NCI-H1436 (cell line): ENCODE measurements at regions not wholly inside any gene's neighbourhood (a gene's known extent, or its start where the extent isn't known, plus 50 kb on each side); places are given as distances from the start of the nearest gene placed in this dataset.
A peak's percentile ranks its signal among the peaks of the same experiment; 100 is the strongest.
"Not testable (repeated sequence)": the region's sequence is repeated elsewhere in the genome, so short reads cannot be mapped to it uniquely, and the experiment has no call there.

ENCODE experiments used
- DNase-seq: peaks from one replicate; lab custom pipeline; 2025; lab: John Stamatoyannopoulos, UW

GRCh38 chr10:29751684-29752083 lies 116.9 kb upstream of the SVIL start:
- no peak for DNase-seq

DNA sequence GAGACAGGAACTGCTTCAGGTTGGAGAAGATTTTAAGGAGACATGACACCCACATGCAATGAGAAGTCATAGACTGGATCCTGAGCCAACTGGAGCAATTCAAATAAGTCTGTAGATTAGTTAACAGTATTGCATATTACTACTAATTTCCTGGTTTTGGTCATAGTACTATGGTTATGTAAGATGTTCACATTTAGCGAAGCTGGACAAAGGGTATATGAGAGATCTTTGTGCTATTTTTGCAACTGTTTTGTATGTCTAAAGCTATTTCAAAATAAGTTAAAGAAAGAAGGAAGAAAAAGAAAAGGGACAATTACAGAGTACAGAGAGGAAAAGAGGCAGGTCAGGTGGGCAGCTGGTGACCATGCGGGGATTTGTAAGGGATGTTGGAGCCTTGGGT lies 116.5 kb upstream of the SVIL start:
- no peak for DNase-seq

- no peak for DNase-seq
These were observed 114.4 kb upstream of the SVIL start for GRCh38 chr10:29749150-29749549.

DNA sequence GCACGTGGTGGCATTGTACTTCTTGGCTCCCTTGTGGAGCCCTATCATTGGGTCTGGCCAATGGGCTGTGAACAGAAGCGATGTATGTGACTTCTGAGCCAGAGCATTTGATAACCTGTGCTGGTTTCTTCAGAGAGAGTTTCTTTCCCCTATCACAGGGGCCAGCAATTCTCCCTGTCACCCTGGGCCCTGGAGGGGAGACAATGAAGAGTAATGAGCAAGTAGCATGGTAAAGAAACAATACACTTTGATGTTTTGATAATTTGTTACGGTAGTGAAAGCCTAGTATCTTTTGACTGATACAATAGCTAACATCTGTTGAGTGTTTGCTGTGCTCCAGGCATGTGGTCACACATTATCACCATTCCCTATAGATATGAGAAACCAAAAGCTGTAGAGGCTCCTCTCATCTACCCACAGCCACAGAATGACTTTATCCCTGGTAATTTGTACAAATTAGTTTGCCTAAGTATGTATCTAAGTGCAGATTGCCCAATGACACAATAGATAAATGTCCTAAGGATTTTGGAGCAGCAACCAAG lies 113.4 kb upstream of the SVIL start:
- no peak for DNase-seq

GRCh38 chr10:29746080-29746797 lies 111.5 kb upstream of the SVIL start:
- DNase-seq, result no peak

GRCh38 chr10:29740981-29741545 lies 106.3 kb upstream of the SVIL start:
- DNase-seq, result no peak

DNA sequence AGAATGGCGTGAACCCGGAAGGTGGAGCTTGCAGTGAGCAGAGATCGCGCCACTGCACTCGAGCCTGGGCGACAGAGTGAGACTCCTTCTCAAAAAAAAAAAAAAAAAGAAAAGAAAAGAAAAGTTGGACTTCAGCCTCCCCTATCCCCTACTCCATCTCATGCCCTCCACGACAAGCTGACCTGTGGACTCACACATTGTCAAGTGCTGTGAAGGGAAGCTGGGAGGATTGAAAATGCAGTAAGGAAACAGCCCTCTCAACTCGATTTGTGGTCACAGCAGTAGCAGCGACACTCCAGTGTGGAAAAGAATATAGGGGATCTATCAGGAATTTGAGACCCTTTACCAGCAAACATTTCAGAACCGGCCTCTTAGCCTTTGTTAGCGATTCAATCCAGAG lies 103.6 kb upstream of the SVIL start:
- DNase-seq, result no peak

GRCh38 chr10:29737074-29737593 lies 102.4 kb upstream of the SVIL start:
- no peak for DNase-seq

GRCh38 chr10:29736366-29737073 lies 101.7 kb upstream of the SVIL start:
- DNase-seq, result peak; percentile 45

DNA sequence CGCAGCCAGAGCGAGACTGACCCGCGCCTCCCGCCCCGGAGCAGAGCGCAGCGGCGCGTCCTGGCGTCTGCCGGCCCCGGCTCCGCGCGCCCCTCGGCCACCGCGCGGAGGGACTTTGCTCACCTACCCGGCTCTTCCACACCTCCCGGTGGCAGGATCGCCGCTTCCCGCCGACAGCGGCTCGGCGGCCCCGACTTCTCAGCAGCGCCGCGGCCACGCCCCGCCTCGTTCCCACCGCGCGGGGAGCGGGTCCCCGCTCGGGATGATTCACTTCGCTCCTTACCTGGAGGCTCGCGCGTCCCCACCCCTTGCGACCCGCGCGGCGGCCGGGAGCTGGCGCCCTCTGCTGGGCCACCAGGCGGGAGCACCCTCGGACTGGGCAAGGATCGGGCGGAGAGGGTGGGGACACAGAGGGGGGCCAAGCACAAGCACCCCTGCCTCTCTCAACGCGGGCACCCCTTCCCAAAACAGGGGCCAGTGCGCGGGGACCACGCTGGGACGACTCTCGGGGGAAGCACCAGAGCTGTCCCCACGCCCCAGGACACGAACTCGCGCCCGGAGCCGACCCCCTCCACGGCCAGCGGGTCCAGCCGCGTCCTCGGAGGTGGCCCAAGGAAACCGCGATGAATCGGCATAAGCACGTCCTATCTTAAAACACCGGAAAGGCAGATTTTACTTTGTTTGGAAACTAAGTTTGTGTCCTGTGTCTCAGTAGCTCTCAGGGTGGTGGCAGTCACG lies 101.0 kb upstream of the SVIL start:
- peak; percentile 77 for DNase-seq

DNA sequence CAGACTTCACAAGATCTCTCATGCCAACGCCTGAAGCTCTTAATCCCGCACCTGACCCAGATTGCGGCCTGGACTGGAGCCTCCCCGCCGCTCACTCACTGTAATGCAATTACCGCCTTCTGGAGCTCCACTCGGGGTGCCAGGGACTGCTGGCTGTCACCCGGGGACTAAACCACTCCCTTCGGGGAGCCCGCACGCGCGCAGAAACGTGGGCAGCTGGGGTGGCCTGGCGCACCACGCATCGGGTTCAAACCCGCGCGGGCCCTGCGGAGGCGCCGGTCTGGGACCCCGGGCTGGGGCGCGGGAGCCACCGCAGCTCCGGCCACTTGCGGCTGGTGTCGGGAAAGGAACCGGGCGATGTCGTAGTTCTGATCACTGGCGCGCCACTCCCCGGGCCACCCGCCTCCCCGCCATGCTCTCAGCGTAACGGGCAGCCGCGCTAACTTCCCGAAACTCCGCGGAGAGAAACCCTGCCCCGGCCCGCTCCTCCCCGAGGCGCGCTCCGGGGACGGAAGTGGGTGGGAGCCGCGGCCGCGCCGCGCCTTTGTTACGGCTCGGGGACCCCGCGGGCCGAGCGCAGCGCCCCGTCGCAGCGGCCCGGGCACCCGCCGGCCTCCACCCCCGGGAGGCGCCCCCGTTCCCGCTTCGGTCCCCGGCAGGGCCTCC lies 100.3 kb upstream of the SVIL start:
- DNase-seq, result no peak

DNA sequence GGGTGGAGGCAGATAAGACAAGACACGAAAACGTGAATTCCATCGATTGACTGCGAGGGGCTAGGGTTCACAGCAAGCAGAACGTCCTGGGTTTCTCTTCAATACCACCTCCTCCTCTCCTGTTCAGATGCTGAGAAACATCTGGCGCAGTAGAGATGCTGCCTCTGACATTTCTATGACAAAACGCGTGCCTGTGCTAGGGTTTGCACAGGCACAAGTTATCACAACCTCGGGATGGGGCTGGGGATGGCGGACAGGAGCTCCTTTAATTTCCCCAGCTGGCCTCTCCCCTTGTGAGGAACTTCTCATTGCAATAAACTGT lies 99.8 kb upstream of the SVIL start:
- DNase-seq, result no peak

GRCh38 chr10:29733323-29733722 lies 98.6 kb upstream of the SVIL start:
- no peak for DNase-seq

DNA sequence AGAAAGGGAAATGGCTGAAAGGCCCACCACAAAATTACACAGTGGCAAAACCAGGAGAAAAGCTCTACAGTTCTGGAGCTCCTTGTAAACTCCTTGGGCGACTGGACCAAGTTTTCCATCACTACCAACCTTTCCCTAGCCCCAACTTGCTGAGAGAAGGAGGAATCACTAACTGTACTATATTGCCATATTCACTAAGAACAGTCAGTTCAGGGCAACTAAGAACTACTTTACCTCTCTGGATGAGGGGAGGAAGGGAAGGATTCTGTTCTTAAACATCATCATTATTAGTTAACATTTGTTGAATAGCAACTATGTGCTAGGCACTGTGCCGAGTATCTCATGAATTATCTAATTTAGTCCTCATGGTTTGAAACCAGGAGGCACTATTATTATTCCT lies 98.1 kb upstream of the SVIL start:
- DNase-seq, result no peak

DNA sequence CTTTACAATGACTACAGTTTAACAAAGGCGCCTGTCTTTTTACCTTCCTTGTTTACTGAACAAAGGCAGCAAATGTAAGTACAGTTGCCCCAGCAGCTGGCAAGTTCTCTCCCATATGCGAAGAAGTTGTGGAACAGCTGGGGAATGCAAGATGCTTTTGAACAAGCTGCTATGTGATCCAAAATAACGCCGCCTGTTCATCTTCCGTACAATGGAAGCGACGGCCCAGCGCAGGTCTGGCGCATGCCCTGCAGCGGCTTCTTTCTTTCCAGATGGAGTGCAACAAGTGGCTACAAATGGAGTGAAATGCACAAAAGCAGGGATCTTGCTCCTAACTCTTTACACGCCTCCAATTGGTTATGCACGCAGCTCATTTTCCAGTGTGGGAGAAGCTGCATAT lies 97.0 kb upstream of the SVIL start:
- DNase-seq, result no peak

DNA sequence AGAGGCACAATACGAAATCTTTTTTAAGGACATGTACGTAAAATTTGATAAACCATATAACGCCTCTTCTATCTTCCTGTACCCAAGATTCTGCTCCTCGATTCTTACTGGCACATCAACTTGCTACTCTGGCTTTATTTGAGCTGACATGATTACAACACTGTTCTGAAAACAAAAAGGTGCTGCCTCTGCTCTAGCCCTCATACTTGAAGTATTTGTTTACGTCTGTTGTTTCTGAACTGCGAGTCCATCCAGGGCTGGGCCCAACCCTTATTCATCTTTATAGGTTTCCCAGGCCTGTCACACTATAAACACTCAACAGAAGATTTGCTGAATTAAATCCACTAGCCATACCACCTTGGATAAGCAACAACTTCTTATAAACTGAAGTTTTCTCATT lies 96.2 kb upstream of the SVIL start:
- no peak for DNase-seq

DNA sequence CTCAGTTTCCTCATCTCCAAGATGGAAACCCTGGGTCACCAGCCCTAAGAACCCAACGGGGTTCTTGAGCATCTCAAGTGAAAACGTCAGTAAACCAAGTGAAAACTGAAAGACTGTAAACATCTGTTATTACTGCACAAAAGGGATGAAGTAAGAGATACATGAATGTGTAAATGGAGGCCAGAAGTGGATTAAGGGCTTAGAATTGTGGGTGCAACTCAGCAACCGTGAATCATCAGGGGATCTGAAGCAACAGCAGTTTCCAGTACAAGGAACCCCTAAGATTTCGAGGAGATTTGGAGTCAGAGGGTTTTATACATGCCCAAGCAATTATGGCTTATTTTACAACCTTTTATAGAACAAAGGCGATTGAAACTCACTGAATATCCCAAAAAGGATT lies 95.7 kb upstream of the SVIL start:
- no peak for DNase-seq

GRCh38 chr10:29728541-29729049 lies 93.8 kb upstream of the SVIL start:
- no peak for DNase-seq

- DNase-seq, result not testable (repeated sequence)
These were observed 91.2 kb upstream of the SVIL start for GRCh38 chr10:29725927-29726326.

- no peak for DNase-seq
These were observed 90.5 kb upstream of the SVIL start for GRCh38 chr10:29725133-29725720.

GRCh38 chr10:29723726-29724125 lies 89.0 kb upstream of the SVIL start:
- no peak for DNase-seq
